Mammary epithelial cell (primary cell): ENCODE measurements at regions not wholly inside any gene's neighbourhood (a gene's known extent, or its start where the extent isn't known, plus 50 kb on each side); places are given as distances from the start of the nearest gene placed in this dataset.

Experiments used
- EZH2 ChIP-seq: IDR thresholded peaks from 2 replicates; pipeline ENCODE4 v1.6.1; 2012; ENCODE audit warnings: low read length, inconsistent platforms, borderline replicate concordance
- TF ChIP-seq, protein P1 (sequence below), 2 donors: IDR thresholded peaks in 1 of 2; conservative IDR thresholded peaks in 1 of 2; 2 replicates each; pipeline ENCODE4 v1.5.1; 2011 to 2012; ENCODE audit warnings: inconsistent platforms in 2 of 2, low read length in 2 of 2, mild to moderate bottlenecking in 2 of 2, control low read depth in 1 of 2, low read depth in 1 of 2; ENCODE audit not compliant: insufficient read depth in 1 of 2; ENCODE audit errors: extremely low read depth in 1 of 2

DNA sequence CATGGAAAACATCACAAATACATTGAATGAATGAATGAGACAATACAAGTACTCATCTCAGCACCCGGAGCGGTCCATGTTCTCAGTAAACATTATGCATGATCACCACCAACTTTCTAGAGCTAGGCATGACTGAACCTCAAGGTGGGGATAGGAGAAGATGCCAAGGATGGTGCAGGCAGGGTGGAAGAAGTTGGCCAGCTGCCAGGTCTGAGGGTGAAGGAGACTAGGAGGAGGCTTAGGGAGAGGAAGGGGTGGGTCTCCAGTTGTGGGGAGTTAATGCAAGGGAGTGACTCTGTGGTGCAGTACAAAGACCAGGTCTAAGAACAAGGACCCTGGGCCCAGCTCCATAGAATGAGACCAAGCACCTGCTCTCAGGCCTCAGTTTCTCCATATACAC is 91.7 kb downstream of the MATN1 start:
- TF ChIP-seq, protein P1, sequence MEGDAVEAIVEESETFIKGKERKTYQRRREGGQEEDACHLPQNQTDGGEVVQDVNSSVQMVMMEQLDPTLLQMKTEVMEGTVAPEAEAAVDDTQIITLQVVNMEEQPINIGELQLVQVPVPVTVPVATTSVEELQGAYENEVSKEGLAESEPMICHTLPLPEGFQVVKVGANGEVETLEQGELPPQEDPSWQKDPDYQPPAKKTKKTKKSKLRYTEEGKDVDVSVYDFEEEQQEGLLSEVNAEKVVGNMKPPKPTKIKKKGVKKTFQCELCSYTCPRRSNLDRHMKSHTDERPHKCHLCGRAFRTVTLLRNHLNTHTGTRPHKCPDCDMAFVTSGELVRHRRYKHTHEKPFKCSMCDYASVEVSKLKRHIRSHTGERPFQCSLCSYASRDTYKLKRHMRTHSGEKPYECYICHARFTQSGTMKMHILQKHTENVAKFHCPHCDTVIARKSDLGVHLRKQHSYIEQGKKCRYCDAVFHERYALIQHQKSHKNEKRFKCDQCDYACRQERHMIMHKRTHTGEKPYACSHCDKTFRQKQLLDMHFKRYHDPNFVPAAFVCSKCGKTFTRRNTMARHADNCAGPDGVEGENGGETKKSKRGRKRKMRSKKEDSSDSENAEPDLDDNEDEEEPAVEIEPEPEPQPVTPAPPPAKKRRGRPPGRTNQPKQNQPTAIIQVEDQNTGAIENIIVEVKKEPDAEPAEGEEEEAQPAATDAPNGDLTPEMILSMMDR (conservative IDR thresholded peaks at IDR 0.05 in 1 of 2, IDR thresholded peaks at IDR 0.05 in 1 of 2; ENCODE audit: extremely low read depth in 1 of 2, insufficient read depth in 1 of 2, low read depth in 1 of 2, low read length in 2 of 2) = no peak
- TF ChIP-seq EZH2 = no peak
